H1 (cell line): ENCODE measurements at regions not wholly inside any gene's neighbourhood (a gene's known extent, or its start where the extent isn't known, plus 50 kb on each side); places are given as distances from the start of the nearest gene placed in this dataset.

Source experiments
- HDAC2 ChIP-seq, 2 experiments: fragments of 300-600 bp in 1 of 2; sonication (generic) in 1 of 2; IDR thresholded peaks; 2 replicates each; pipeline ENCODE4 v1.6.1; 2011 to 2012; ENCODE audit warnings: low read depth in 2 of 2, low read length in 2 of 2, mild to moderate bottlenecking in 2 of 2, moderate library complexity in 2 of 2, borderline replicate concordance in 1 of 2, inconsistent platforms in 1 of 2
- SRF ChIP-seq: IDR thresholded peaks from 2 replicates; pipeline ENCODE4 v1.6.1; 2011; ENCODE audit warnings: mild to moderate bottlenecking, low read depth, low read length, moderate library complexity

- TF ChIP-seq HDAC2 (IDR thresholded peaks at IDR 0.05; ENCODE audit: borderline replicate concordance in 1 of 2, low read depth in 2 of 2, low read length in 2 of 2) = no peak
- TF ChIP-seq SRF = no peak
Observed at GRCh38 chr15:69767191-69767590, 314.6 kb downstream of the RPLP1 start (continued).
